Testis (tissue), 2 donors: ENCODE measurements at regions not wholly inside any gene's neighbourhood (a gene's known extent, or its start where the extent isn't known, plus 50 kb on each side); places are given as distances from the start of the nearest gene placed in this dataset.

Experiments used
- POLR2A ChIP-seq: fragments of 450-650 bp; IDR thresholded peaks from one replicate; pipeline ENCODE4 v1.6.1; 2017; ENCODE audit warnings: antibody characterized with exemption, mild to moderate bottlenecking, moderate library complexity
- TF ChIP-seq, protein P1 (sequence below), 3 experiments: fragments of 450-650 bp in 2 of 3; fragments of 200-600 bp in 1 of 3; sonication (generic) in 1 of 3; IDR thresholded peaks; one replicate each; pipeline ENCODE4 v1.5.1; 2016 to 2019; ENCODE audit warnings: antibody characterized with exemption in 3 of 3, mild to moderate bottlenecking in 2 of 3, moderate library complexity in 1 of 3

DNA sequence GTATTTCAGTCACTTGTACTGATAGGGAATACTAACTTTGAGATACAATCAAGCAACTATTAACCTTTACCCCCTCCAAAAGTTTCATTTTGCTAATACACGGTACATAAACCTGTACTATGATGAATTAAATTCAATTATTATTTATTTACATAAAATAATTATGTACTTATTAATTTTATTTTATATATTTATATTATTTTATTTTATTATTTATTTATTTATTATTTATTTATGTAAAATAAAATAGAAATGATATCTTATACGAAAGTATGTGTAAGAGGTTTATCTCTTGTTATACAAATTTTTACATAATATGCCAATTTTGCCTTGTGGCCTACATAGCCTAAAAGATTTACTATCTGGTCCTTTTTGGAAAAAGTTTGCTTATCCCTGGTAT, 564.3 kb downstream of the SLITRK5 start:
- TF ChIP-seq, protein P1, sequence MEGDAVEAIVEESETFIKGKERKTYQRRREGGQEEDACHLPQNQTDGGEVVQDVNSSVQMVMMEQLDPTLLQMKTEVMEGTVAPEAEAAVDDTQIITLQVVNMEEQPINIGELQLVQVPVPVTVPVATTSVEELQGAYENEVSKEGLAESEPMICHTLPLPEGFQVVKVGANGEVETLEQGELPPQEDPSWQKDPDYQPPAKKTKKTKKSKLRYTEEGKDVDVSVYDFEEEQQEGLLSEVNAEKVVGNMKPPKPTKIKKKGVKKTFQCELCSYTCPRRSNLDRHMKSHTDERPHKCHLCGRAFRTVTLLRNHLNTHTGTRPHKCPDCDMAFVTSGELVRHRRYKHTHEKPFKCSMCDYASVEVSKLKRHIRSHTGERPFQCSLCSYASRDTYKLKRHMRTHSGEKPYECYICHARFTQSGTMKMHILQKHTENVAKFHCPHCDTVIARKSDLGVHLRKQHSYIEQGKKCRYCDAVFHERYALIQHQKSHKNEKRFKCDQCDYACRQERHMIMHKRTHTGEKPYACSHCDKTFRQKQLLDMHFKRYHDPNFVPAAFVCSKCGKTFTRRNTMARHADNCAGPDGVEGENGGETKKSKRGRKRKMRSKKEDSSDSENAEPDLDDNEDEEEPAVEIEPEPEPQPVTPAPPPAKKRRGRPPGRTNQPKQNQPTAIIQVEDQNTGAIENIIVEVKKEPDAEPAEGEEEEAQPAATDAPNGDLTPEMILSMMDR (IDR thresholded peaks at IDR 0.05), result no peak
- TF ChIP-seq POLR2A, result no peak
